Neural cell (in vitro differentiated cells): ENCODE measurements at regions not wholly inside any gene's neighbourhood (a gene's known extent, or its start where the extent isn't known, plus 50 kb on each side); places are given as distances from the start of the nearest gene placed in this dataset.

ENCODE experiments used
- H2AFZ ChIP-seq: fragments of 200-600, 300-800 bp; sonication (generic), shearing (Covaris generic); 2 replicates; pipeline ENCODE4 v1.6.0; 2014; ENCODE audit warnings: low read depth, mild to moderate bottlenecking, antibody characterized with exemption, low read length, moderate library complexity
- H3F3A ChIP-seq: fragments of 200-600 bp; shearing (Covaris generic); 2 replicates; pipeline ENCODE4 v1.6.1; 2016; ENCODE audit warnings: mild to moderate bottlenecking, moderate library complexity, mixed read lengths, antibody characterized with exemption, low read length; ENCODE audit not compliant: insufficient read depth, poor library complexity, severe bottlenecking
- H3K27ac ChIP-seq: fragments of 200-600, 300-800 bp; sonication (generic), shearing (Covaris generic); 2 replicates; pipeline ENCODE4 v1.5.1; 2014; ENCODE audit warnings: mild to moderate bottlenecking, low read length, moderate library complexity
- H3K27me3 ChIP-seq: fragments of 300-800, 200-600 bp; sonication (generic), shearing (Covaris generic); 2 replicates; pipeline ENCODE4 v1.6.0; 2014; ENCODE audit warnings: mild to moderate bottlenecking, low read depth, low read length, moderate library complexity; ENCODE audit not compliant: insufficient read depth
- H3K36me3 ChIP-seq: fragments of 300-800, 200-600 bp; sonication (generic), shearing (Covaris generic); 2 replicates; pipeline ENCODE4 v1.5.1; 2014; ENCODE audit warnings: mild to moderate bottlenecking, antibody characterized with exemption, low read length, moderate library complexity; ENCODE audit not compliant: insufficient read depth
- H3K4me2 ChIP-seq: fragments of 300-800, 200-600 bp; sonication (generic), shearing (Covaris generic); 2 replicates; pipeline ENCODE4 v1.6.0; 2014; ENCODE audit warnings: mild to moderate bottlenecking, low read length
- H3K4me3 ChIP-seq: fragments of 300-800, 200-600 bp; sonication (generic), shearing (Covaris generic); 2 replicates; pipeline ENCODE4 v1.5.1; 2014; ENCODE audit warnings: mild to moderate bottlenecking, low read length, moderate library complexity
- H3K79me2 ChIP-seq: fragments of 200-600 bp; shearing (Covaris generic); replicated peaks from 2 replicates; pipeline ENCODE4 v1.6.0; 2014; ENCODE audit warnings: mild to moderate bottlenecking, low read length, moderate library complexity; ENCODE audit not compliant: insufficient read depth
- H3K9ac ChIP-seq: fragments of 300-800, 200-600 bp; sonication (generic), shearing (Covaris generic); 2 replicates; pipeline ENCODE4 v1.6.1; 2016; ENCODE audit warnings: mild to moderate bottlenecking, low read length, mixed read lengths
- H3K9me2 ChIP-seq: fragments of 200-600 bp; shearing (Covaris generic); 2 replicates; pipeline ENCODE4 v1.6.1; 2016; ENCODE audit warnings: mild to moderate bottlenecking, low read length, mixed read lengths; ENCODE audit not compliant: insufficient read depth
- H3K9me3 ChIP-seq: fragments of 200-600, 300-800 bp; sonication (generic), shearing (Covaris generic); 2 replicates; pipeline ENCODE4 v1.6.1; 2016; ENCODE audit warnings: mild to moderate bottlenecking, mixed run types, low read length, moderate library complexity, mixed read lengths
- H4K20me1 ChIP-seq: fragments of 200-600 bp; shearing (Covaris generic); 2 replicates; pipeline ENCODE4 v1.6.1; 2016; ENCODE audit warnings: mild to moderate bottlenecking, mixed run types; ENCODE audit not compliant: insufficient read depth
- EP300 ChIP-seq: fragments of 450-650 bp; conservative IDR thresholded peaks from 2 replicates; pipeline ENCODE4 v1.6.1; 2014; ENCODE audit warnings: antibody characterized with exemption, mild to moderate bottlenecking, moderate library complexity; ENCODE audit not compliant: poor library complexity, severe bottlenecking
- EZH2 ChIP-seq: fragments of 200-600, 300-800 bp; shearing (Covaris generic), sonication (generic); IDR thresholded peaks from 2 replicates; pipeline ENCODE4 v1.6.1; 2014; ENCODE audit warnings: antibody characterized with exemption, low read length, borderline replicate concordance, mild to moderate bottlenecking; ENCODE audit not compliant: insufficient read depth, poor library complexity, severe bottlenecking
- MXI1 ChIP-seq: fragments of 450-650 bp; conservative IDR thresholded peaks from 2 replicates; pipeline ENCODE4 v1.6.1; 2014; ENCODE audit warnings: antibody characterized with exemption, mild to moderate bottlenecking; ENCODE audit not compliant: poor library complexity, severe bottlenecking
- POLR2AphosphoS5 ChIP-seq: IDR thresholded peaks from 2 replicates; pipeline ENCODE4 v1.6.1; 2012
- RAD21 ChIP-seq: fragments of 450-650 bp; conservative IDR thresholded peaks from 2 replicates; pipeline ENCODE4 v1.6.1; 2014; ENCODE audit warnings: antibody characterized with exemption, mild to moderate bottlenecking, moderate library complexity
- SMC3 ChIP-seq: fragments of 450-650 bp; conservative IDR thresholded peaks from 2 replicates; pipeline ENCODE4 v1.6.1; 2014; ENCODE audit warnings: antibody characterized with exemption, mild to moderate bottlenecking, moderate library complexity; ENCODE audit not compliant: poor library complexity
- TAF1 ChIP-seq: IDR thresholded peaks from 2 replicates; pipeline ENCODE4 v1.6.1; 2012; ENCODE audit warnings: low read depth
- TF ChIP-seq, protein P1 (sequence below): fragments of 450-650 bp; IDR thresholded peaks from 2 replicates; pipeline ENCODE4 v1.5.1; 2014; ENCODE audit warnings: antibody characterized with exemption, mild to moderate bottlenecking, moderate library complexity; ENCODE audit not compliant: poor library complexity, severe bottlenecking
- TF ChIP-seq, protein P2 (sequence below): IDR thresholded peaks from 2 replicates; pipeline ENCODE4 v1.6.1; 2012; ENCODE audit warnings: borderline replicate concordance

DNA sequence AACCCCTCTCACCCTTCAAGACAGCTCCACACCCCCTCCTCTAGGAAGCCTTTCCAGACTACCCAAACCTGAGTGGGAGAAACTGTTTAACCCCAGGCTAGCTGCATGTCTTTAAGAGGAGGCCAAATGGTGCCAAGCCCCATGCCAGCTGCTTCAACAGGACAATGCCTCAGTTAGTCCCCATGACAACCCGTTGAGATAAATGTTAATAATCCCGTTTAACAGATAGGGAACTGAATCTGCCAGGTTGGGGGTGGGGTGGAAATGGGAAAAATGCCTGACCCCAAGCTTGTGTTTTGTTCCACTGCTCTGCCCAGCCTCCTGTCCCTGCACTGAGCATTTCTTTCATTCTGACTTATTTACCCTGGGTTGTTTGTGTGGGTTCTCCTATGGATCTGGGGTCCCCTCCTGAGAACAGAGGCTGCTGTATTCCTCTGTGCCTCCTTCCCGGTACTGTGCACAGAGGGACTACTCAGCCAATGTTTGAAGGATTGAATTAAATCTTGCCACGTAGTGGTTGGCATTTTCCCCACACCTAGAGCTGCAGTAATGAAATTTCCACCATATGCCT is 452.6 kb upstream of the ZMIZ1 start:
- H3K36me3 ChIP-seq: no peaks in the 10 kb centered on the region
- H3K27ac ChIP-seq: no peak overlapping the region
- no peaks in the 10 kb centered on the region for H3F3A ChIP-seq
- H3K79me2 ChIP-seq: no peaks in the 10 kb centered on the region
- no peaks in the 10 kb centered on the region for H3K27me3 ChIP-seq
- TF ChIP-seq RAD21 (no peak), TAF1 (no peak), POLR2AphosphoS5 (no peak), MXI1 (no peak), SMC3 (no peak), EP300 (no peak), EZH2 (no peak)
- TF ChIP-seq, protein P1, sequence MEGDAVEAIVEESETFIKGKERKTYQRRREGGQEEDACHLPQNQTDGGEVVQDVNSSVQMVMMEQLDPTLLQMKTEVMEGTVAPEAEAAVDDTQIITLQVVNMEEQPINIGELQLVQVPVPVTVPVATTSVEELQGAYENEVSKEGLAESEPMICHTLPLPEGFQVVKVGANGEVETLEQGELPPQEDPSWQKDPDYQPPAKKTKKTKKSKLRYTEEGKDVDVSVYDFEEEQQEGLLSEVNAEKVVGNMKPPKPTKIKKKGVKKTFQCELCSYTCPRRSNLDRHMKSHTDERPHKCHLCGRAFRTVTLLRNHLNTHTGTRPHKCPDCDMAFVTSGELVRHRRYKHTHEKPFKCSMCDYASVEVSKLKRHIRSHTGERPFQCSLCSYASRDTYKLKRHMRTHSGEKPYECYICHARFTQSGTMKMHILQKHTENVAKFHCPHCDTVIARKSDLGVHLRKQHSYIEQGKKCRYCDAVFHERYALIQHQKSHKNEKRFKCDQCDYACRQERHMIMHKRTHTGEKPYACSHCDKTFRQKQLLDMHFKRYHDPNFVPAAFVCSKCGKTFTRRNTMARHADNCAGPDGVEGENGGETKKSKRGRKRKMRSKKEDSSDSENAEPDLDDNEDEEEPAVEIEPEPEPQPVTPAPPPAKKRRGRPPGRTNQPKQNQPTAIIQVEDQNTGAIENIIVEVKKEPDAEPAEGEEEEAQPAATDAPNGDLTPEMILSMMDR: no peak
- TF ChIP-seq, protein P2, sequence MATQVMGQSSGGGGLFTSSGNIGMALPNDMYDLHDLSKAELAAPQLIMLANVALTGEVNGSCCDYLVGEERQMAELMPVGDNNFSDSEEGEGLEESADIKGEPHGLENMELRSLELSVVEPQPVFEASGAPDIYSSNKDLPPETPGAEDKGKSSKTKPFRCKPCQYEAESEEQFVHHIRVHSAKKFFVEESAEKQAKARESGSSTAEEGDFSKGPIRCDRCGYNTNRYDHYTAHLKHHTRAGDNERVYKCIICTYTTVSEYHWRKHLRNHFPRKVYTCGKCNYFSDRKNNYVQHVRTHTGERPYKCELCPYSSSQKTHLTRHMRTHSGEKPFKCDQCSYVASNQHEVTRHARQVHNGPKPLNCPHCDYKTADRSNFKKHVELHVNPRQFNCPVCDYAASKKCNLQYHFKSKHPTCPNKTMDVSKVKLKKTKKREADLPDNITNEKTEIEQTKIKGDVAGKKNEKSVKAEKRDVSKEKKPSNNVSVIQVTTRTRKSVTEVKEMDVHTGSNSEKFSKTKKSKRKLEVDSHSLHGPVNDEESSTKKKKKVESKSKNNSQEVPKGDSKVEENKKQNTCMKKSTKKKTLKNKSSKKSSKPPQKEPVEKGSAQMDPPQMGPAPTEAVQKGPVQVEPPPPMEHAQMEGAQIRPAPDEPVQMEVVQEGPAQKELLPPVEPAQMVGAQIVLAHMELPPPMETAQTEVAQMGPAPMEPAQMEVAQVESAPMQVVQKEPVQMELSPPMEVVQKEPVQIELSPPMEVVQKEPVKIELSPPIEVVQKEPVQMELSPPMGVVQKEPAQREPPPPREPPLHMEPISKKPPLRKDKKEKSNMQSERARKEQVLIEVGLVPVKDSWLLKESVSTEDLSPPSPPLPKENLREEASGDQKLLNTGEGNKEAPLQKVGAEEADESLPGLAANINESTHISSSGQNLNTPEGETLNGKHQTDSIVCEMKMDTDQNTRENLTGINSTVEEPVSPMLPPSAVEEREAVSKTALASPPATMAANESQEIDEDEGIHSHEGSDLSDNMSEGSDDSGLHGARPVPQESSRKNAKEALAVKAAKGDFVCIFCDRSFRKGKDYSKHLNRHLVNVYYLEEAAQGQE: no peak
- no peak overlapping the region for H3K9ac ChIP-seq
- no peaks in the 10 kb centered on the region for H3K9me3 ChIP-seq
- no peaks in the 10 kb centered on the region for H3K9me2 ChIP-seq
- no peaks in the 10 kb centered on the region for H4K20me1 ChIP-seq
- H2AFZ ChIP-seq: no peak overlapping the region
- H3K4me2 ChIP-seq: no peak overlapping the region
- no peak overlapping the region for H3K4me3 ChIP-seq

DNA sequence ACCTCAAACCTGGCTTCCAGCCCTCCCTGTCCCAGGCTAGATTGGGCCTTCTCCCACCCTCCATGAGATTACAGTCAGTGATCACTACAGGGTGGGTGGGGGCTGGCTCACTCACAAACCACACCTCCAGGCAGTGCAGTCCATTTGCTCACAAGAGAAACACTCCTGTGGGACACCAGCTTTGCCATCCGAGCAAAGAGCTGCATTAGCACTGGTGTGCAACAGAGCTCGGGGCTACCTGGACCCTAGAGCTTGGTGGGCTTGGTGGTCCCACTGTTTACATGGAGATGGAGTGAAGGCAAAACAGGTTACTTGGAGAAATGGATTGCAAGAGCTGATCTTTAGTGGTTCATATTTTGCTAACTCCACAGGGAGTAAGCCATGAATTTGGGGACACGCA is 451.7 kb upstream of the ZMIZ1 start:
- Histone ChIP-seq H3K36me3 (no peaks in the 10 kb centered on the region), H3K9me3 (no peaks in the 10 kb centered on the region), H3K9ac (no peak overlapping the region), H2AFZ (no peak overlapping the region), H3K4me3 (no peak overlapping the region), H3K27ac (no peak overlapping the region), H3F3A (no peaks in the 10 kb centered on the region), H3K9me2 (no peaks in the 10 kb centered on the region), H3K27me3 (no peaks in the 10 kb centered on the region), H3K4me2 (no peak overlapping the region), H4K20me1 (no peaks in the 10 kb centered on the region), H3K79me2 (no peaks in the 10 kb centered on the region)
- TF ChIP-seq POLR2AphosphoS5 (no peak), SMC3 (no peak), MXI1 (no peak), EZH2 (no peak), TAF1 (no peak), EP300 (no peak), RAD21 (no peak)
- TF ChIP-seq, protein P2: no peak
- TF ChIP-seq, protein P1: no peak
